ENCODE measurements at regions not wholly inside any gene's neighbourhood (a gene's known extent, or its start where the extent isn't known, plus 50 kb on each side); places are given as distances from the start of the nearest gene placed in this dataset.

DNA sequence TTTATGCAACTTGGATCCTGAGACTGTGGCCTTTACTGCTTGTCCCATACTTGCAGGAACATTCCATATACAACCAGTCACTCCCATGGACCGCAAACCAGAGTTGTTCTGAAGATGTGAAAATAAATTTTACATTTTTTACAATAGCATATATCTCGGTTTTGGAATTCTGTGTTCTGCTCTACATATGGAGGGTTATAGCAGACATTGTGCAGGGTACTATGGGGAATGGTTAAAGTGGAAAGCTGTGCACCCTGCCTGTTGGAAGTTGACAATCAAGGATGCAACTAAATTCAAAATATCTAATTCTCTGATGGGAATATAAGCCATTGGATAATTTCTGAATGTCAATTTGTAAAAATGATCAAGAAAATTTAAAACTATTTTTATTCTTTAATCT, 603.3 kb downstream of the RAB28 start:
- no peaks in the 10 kb centered on the region for H3K4me1 ChIP-seq
- TF ChIP-seq, protein P1, sequence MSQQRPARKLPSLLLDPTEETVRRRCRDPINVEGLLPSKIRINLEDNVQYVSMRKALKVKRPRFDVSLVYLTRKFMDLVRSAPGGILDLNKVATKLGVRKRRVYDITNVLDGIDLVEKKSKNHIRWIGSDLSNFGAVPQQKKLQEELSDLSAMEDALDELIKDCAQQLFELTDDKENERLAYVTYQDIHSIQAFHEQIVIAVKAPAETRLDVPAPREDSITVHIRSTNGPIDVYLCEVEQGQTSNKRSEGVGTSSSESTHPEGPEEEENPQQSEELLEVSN (IDR thresholded peaks at IDR 0.05; ENCODE audit: borderline replicate concordance, low read depth) = no peak
- TF ChIP-seq TFCP2L1 (CRISPR knock-in tag; IDR thresholded peaks at IDR 0.05) (no peak), ZC3H11A (IDR thresholded peaks at IDR 0.05) (no peak), RFX5 (IDR thresholded peaks at IDR 0.05) (no peak), TP53 (CRISPR knock-in tag; IDR thresholded peaks at IDR 0.05) (no peak), NR3C1 (IDR thresholded peaks at IDR 0.05) (no peak)
- TF ChIP-seq, protein P2, sequence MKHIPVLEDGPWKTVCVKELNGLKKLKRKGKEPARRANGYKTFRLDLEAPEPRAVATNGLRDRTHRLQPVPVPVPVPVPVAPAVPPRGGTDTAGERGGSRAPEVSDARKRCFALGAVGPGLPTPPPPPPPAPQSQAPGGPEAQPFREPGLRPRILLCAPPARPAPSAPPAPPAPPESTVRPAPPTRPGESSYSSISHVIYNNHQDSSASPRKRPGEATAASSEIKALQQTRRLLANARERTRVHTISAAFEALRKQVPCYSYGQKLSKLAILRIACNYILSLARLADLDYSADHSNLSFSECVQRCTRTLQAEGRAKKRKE (CRISPR knock-in tag; IDR thresholded peaks at IDR 0.05; ENCODE audit: low read depth) = no peak
- ATAC-seq = no peak
- no peak overlapping the region for H3K4me3 ChIP-seq
- 6% methylated on average over 2 of the region's 2 CpGs for WGBS (ENCODE audit: missing lambda C conversion rate)
- no peak overlapping the region for H3K4me2 ChIP-seq
- CTCF ChIA-PET = no interaction called here
- peaks cover 2% of the 10 kb centered on the region; the same call in 1 of the 3 replicates for H3K9me3 ChIP-seq
- no peak overlapping the region for H3K27ac ChIP-seq
- POLR2A ChIA-PET = no interaction called here
- FAIRE-seq = no peak
- DNase-seq (ENCODE audit: low read depth in 1 of 2, low spot score in 1 of 2) = no peak

DNA sequence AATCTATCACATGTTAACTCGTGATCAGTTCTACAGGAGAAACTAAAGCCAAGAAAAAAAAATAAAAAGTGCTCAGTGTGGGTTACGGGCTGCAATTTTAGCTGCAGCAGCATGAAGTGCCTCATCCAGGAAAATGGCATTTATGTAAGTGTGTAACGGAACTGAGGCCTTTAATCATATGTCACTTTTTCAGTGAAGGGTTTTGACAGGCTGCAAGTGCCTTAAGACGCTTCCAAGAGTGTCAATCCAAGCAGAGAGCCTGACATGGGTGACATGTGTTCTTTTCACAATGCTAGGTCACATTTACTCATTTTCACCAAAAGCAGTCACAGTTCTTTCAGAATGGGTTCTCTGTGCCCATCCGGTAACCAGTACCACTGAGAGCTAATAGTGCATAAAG, 604.6 kb downstream of the RAB28 start:
- FAIRE-seq (no peak), ATAC-seq (no peak), DNase-seq (ENCODE audit: low read depth in 1 of 2, low spot score in 1 of 2) (no peak)
- no peak overlapping the region for H3K4me3 ChIP-seq
- no peak overlapping the region for H3K4me2 ChIP-seq
- H3K4me1 ChIP-seq = no peaks in the 10 kb centered on the region
- TF ChIP-seq FOSL2 (IDR thresholded peaks at IDR 0.05) = no peak
- TF ChIP-seq FOSL2 (CRISPR knock-in tag; IDR thresholded peaks at IDR 0.05) = no peak
- no peak for TF ChIP-seq HEYL (CRISPR knock-in tag; IDR thresholded peaks at IDR 0.05)
- TF ChIP-seq KDM1A (IDR thresholded peaks at IDR 0.05; ENCODE audit: low read depth) = no peak
- TF ChIP-seq POLR2AphosphoS2 (conservative IDR thresholded peaks at IDR 0.05; ENCODE audit: low read length) = no peak
- TF ChIP-seq RNF2 (IDR thresholded peaks at IDR 0.05; ENCODE audit: borderline replicate concordance, low read depth) = no peak
- no peak for TF ChIP-seq MAFK (IDR thresholded peaks at IDR 0.05; ENCODE audit: partially characterized antibody)
- TF ChIP-seq, protein P3, sequence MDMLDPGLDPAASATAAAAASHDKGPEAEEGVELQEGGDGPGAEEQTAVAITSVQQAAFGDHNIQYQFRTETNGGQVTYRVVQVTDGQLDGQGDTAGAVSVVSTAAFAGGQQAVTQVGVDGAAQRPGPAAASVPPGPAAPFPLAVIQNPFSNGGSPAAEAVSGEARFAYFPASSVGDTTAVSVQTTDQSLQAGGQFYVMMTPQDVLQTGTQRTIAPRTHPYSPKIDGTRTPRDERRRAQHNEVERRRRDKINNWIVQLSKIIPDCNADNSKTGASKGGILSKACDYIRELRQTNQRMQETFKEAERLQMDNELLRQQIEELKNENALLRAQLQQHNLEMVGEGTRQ (IDR thresholded peaks at IDR 0.05) = no peak
- TF ChIP-seq, protein P4, sequence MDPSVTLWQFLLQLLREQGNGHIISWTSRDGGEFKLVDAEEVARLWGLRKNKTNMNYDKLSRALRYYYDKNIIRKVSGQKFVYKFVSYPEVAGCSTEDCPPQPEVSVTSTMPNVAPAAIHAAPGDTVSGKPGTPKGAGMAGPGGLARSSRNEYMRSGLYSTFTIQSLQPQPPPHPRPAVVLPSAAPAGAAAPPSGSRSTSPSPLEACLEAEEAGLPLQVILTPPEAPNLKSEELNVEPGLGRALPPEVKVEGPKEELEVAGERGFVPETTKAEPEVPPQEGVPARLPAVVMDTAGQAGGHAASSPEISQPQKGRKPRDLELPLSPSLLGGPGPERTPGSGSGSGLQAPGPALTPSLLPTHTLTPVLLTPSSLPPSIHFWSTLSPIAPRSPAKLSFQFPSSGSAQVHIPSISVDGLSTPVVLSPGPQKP (IDR thresholded peaks at IDR 0.05; ENCODE audit: low read depth, low read length) = no peak
- TF ChIP-seq ESRRA (IDR thresholded peaks at IDR 0.05; ENCODE audit: borderline replicate concordance, low read length) = no peak
- ChIA-PET POLR2A (no interaction called here), CTCF (interaction anchor here (1.4 kb wide), 1 partner anchor 16 kb away, joined by 4 read pairs; no protein-coding TSS in a partner anchor)
- no peak overlapping the region for H3K27ac ChIP-seq
- WGBS (ENCODE audit: missing lambda C conversion rate) = 24% methylated on average over 5 of the region's 5 CpGs
- H3K9me3 ChIP-seq = peaks cover 2% of the 10 kb centered on the region; the same call in 1 of the 3 replicates

DNA sequence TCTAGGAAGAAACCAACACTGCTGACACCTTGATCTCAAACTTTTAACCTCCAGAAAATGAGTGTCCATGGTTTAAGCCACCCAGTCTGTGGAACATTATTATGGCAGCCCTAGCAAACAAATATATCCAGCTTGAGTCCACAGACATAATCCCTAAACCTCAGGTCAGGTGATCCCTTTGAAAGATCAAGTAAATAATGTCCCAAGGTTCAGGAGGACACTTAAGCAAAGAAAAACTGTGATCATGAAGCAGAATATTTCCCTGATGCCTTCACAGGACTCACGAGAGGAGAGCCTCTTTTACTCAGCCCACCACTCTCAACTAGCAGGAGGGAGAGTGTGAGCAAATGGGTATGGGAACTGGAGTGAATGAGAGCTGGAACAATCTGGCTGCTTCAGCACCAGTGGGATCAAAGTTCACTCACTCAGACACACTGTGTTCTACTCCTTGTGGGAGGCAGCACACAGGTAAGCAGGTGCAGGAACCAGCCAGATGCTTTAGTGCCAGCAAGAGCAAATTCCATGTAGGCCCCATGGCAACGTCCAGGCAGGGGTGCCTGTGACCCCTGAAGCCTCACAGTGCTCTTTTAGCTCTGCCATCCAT, 608.4 kb downstream of the RAB28 start:
- no peak overlapping the region for H3K4me3 ChIP-seq
- 0% methylated on average over 2 of the region's 2 CpGs for WGBS (ENCODE audit: missing lambda C conversion rate)
- H3K4me1 ChIP-seq = no peaks in the 10 kb centered on the region
- no peak overlapping the region for H3K4me2 ChIP-seq
- ChIA-PET POLR2A (no interaction called here), CTCF (interaction anchor here (2.0 kb wide), 1 partner anchor 13 kb away, joined by 8 read pairs; no protein-coding TSS in a partner anchor)
- no peak for FAIRE-seq
- no peak for DNase-seq (ENCODE audit: low read depth in 1 of 2, low spot score in 1 of 2)
- no peak for ATAC-seq
- no peak overlapping the region for H3K27ac ChIP-seq
- peaks cover under 1% of the 10 kb centered on the region; the same call in 1 of the 3 replicates for H3K9me3 ChIP-seq
- TF ChIP-seq MYC (IDR thresholded peaks at IDR 0.05; ENCODE audit: borderline replicate concordance, low read length) = no peak
- no peak for TF ChIP-seq TFCP2L1 (CRISPR knock-in tag; IDR thresholded peaks at IDR 0.05)
- no peak for TF ChIP-seq SMC3 (IDR thresholded peaks at IDR 0.05)
- TF ChIP-seq CBX2 (IDR thresholded peaks at IDR 0.05; ENCODE audit: borderline replicate concordance, low read depth) = no peak
- no peak for TF ChIP-seq ZFP36 (IDR thresholded peaks at IDR 0.05; ENCODE audit: borderline replicate concordance, partially characterized antibody)
- TF ChIP-seq RCOR1 (IDR thresholded peaks at IDR 0.05; ENCODE audit: low read depth, low read length) = no peak
- no peak for TF ChIP-seq RFX5 (IDR thresholded peaks at IDR 0.05)
- TF ChIP-seq, protein P5, sequence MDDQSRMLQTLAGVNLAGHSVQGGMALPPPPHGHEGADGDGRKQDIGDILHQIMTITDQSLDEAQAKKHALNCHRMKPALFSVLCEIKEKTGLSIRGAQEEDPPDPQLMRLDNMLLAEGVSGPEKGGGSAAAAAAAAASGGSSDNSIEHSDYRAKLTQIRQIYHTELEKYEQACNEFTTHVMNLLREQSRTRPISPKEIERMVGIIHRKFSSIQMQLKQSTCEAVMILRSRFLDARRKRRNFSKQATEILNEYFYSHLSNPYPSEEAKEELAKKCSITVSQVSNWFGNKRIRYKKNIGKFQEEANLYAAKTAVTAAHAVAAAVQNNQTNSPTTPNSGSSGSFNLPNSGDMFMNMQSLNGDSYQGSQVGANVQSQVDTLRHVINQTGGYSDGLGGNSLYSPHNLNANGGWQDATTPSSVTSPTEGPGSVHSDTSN (IDR thresholded peaks at IDR 0.05) = no peak
- no peak for TF ChIP-seq NR3C1 (IDR thresholded peaks at IDR 0.05)
- TF ChIP-seq, protein P6, sequence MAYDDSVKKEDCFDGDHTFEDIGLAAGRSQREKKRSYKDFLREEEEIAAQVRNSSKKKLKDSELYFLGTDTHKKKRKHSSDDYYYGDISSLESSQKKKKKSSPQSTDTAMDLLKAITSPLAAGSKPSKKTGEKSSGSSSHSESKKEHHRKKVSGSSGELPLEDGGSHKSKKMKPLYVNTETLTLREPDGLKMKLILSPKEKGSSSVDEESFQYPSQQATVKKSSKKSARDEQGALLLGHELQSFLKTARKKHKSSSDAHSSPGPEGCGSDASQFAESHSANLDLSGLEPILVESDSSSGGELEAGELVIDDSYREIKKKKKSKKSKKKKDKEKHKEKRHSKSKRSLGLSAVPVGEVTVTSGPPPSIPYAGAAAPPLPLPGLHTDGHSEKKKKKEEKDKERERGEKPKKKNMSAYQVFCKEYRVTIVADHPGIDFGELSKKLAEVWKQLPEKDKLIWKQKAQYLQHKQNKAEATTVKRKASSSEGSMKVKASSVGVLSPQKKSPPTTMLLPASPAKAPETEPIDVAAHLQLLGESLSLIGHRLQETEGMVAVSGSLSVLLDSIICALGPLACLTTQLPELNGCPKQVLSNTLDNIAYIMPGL (CRISPR knock-in tag; IDR thresholded peaks at IDR 0.05; ENCODE audit: borderline replicate concordance) = no peak
- TF ChIP-seq PHF8 (IDR thresholded peaks at IDR 0.05; ENCODE audit: borderline replicate concordance, low read depth) = no peak
- TF ChIP-seq HEYL (CRISPR knock-in tag; IDR thresholded peaks at IDR 0.05) = no peak
- no peak for TF ChIP-seq HOXB5 (CRISPR knock-in tag; IDR thresholded peaks at IDR 0.05)
- TF ChIP-seq SREBF2 (IDR thresholded peaks at IDR 0.05) = no peak
- TF ChIP-seq FOSL2 (IDR thresholded peaks at IDR 0.05) = no peak
- TF ChIP-seq FOSL2 (CRISPR knock-in tag; IDR thresholded peaks at IDR 0.05) = no peak
- TF ChIP-seq HDAC2 (IDR thresholded peaks at IDR 0.05) = no peak
- no peak for TF ChIP-seq CHD2 (IDR thresholded peaks at IDR 0.05; ENCODE audit: low read length, partially characterized antibody)
